HepG2 (cell line): ENCODE measurements at regions not wholly inside any gene's neighbourhood (a gene's known extent, or its start where the extent isn't known, plus 50 kb on each side); places are given as distances from the start of the nearest gene placed in this dataset.

Experiments
- ATAC-seq: fragments of 200-7000 bp; cut with Tn5 transposase; 3 replicates; pipeline ENCODE4 v1.9.1; 2020; ENCODE audit warnings: mild to moderate bottlenecking, moderate library complexity
- BruUV-seq: library from RNA; stranded (reverse); fragments of 400-500 nt; replicated peaks from 2 replicates; lab custom pipeline; 2021; lab: Mats Ljungman, UMichigan
- CTCF ChIA-PET: fragments of 300-600 bp; formaldehyde crosslinking; extraction: SDS; loops from one replicate; lab custom pipeline; 2021; ENCODE audit warnings: low total read pairs, inconsistent platforms, low intra/inter-chr PET ratio; lab: Yijun Ruan, JAX
- POLR2A ChIA-PET: fragments of 350-600 bp; sonication (Branson Sonifier 250); formaldehyde crosslinking; loops from one replicate; lab custom pipeline; 2020; ENCODE audit warnings: antibody characterized with exemption, inconsistent platforms; lab: Yijun Ruan, JAX
- DNase-seq: peaks from one replicate; pipeline ENCODE4 v3.0.0-alpha.2; 2015; ENCODE audit warnings: low spot score
- FAIRE-seq: peaks from 3 replicates; lab custom pipeline; 2011; peaks lifted over from hg19 to GRCh38; lab: Jason Lieb, UNC
- H2AFZ ChIP-seq: one replicate; pipeline ENCODE4 v1.6.1; 2011; ENCODE audit warnings: low read length, inconsistent platforms
- H3K27ac ChIP-seq: fragments of 300-600 bp; 3 replicates; pipeline ENCODE4 v1.8.0; 2011; ENCODE audit warnings: mixed run types, mild to moderate bottlenecking, mixed read lengths, low read length, inconsistent platforms; ENCODE audit not compliant: insufficient read depth; ENCODE audit errors: extremely low read length
- H3K27me3 ChIP-seq, 2 experiments: fragments of 200-600 bp in 1 of 2; 2 replicates in 1 of 2; 3 replicates in 1 of 2; pipeline versions ENCODE4 v1.6.0 to v1.8.0; 2011; ENCODE audit warnings: low read length in 2 of 2, mild to moderate bottlenecking in 2 of 2, moderate library complexity in 2 of 2, inconsistent platforms in 1 of 2; ENCODE audit not compliant: insufficient read depth in 2 of 2, control insufficient read depth in 1 of 2
- H3K36me3 ChIP-seq, 2 experiments: fragments of 200-600 bp in 1 of 2; replicated peaks in 1 of 2; 2 replicates in 1 of 2; 3 replicates in 1 of 2; pipeline versions ENCODE4 v1.5.1 to v1.8.0; 2011; ENCODE audit warnings: low read length in 2 of 2, inconsistent platforms in 1 of 2; ENCODE audit not compliant: insufficient read depth in 2 of 2, control insufficient read depth in 1 of 2
- H3K4me1 ChIP-seq: 2 replicates; pipeline ENCODE4 v1.5.1; 2012; ENCODE audit warnings: low read length, inconsistent platforms; ENCODE audit not compliant: insufficient read depth
- H3K4me2 ChIP-seq: 2 replicates; pipeline ENCODE4 v1.6.0; 2011; ENCODE audit warnings: low read depth, low read length, inconsistent platforms
- H3K4me3 ChIP-seq, 3 experiments: fragments of 200-600 bp in 1 of 3; sonication (generic), shearing (Covaris generic) in 1 of 3; replicated peaks in 1 of 3; 2 replicates each; pipeline ENCODE4 v1.5.1; 2011 to 2016; ENCODE audit warnings: low read length in 3 of 3, inconsistent platforms in 2 of 3, low read depth in 2 of 3, mild to moderate bottlenecking in 2 of 3, control low read depth in 1 of 3, mixed read lengths in 1 of 3; ENCODE audit not compliant: insufficient read depth in 1 of 3
- H3K79me2 ChIP-seq: one replicate; pipeline ENCODE4 v1.6.1; 2011; ENCODE audit warnings: low read length, inconsistent platforms; ENCODE audit not compliant: insufficient read depth
- H3K9ac ChIP-seq: 2 replicates; pipeline ENCODE4 v1.6.0; 2011; ENCODE audit warnings: mild to moderate bottlenecking, low read depth, low read length, inconsistent platforms; ENCODE audit not compliant: insufficient read depth
- H3K9me3 ChIP-seq: 2 replicates; pipeline ENCODE4 v1.5.1; 2012; ENCODE audit warnings: mild to moderate bottlenecking, low read length
- H4K20me1 ChIP-seq: 2 replicates; pipeline ENCODE4 v1.6.0; 2011; ENCODE audit warnings: inconsistent platforms, mild to moderate bottlenecking, low read length, moderate library complexity; ENCODE audit not compliant: insufficient read depth
- CREB1 ChIP-seq, 2 experiments: fragments of 450-650 bp in 1 of 2; IDR thresholded peaks; 2 replicates each; pipeline ENCODE4 v1.6.1; 2016 to 2017; ENCODE audit warnings: control low read depth in 1 of 2, mild to moderate bottlenecking in 1 of 2, missing compliant biosample characterization in 1 of 2, missing genetic modification characterization in 1 of 2
- HMGXB4 ChIP-seq, 2 experiments: sonication (generic) in 1 of 2; formaldehyde crosslinking in 1 of 2; IDR thresholded peaks; 2 replicates each; pipeline versions ENCODE4 v1.4.0 to v1.6.1; 2018 to 2020; ENCODE audit warnings: missing genetic modification reagents in 2 of 2, borderline replicate concordance in 1 of 2, low read depth in 1 of 2, mild to moderate bottlenecking in 1 of 2, missing biosample characterization in 1 of 2
- KDM3A ChIP-seq: IDR thresholded peaks from 2 replicates; pipeline ENCODE4 v1.6.1; 2018; ENCODE audit warnings: low read depth, missing compliant biosample characterization
- MAFF ChIP-seq: IDR thresholded peaks from 2 replicates; pipeline ENCODE4 v1.6.1; 2011; ENCODE audit warnings: low read depth, low read length, improper control_type of control experiment
- MAFK ChIP-seq, 2 experiments: IDR thresholded peaks in 1 of 2; conservative IDR thresholded peaks in 1 of 2; 2 replicates each; pipeline ENCODE4 v1.6.1; 2011; ENCODE audit warnings: improper control_type of control experiment in 2 of 2, low read length in 2 of 2
- MBNL3 ChIP-seq: fragments of 250-450 bp; sonication (Bioruptor Pico); conservative IDR thresholded peaks from 2 replicates; pipeline ENCODE4 v1.8.0; 2022; ENCODE audit warnings: mild to moderate bottlenecking, inconsistent platforms
- MIER3 ChIP-seq: IDR thresholded peaks from 2 replicates; pipeline ENCODE4 v1.6.1; 2016; ENCODE audit warnings: missing compliant biosample characterization, borderline replicate concordance
- MXI1 ChIP-seq: IDR thresholded peaks from 3 replicates; pipeline ENCODE4 v1.6.1; 2012; ENCODE audit warnings: low read depth, low read length, inconsistent platforms, borderline replicate concordance
- MZF1 ChIP-seq: sonication (generic); formaldehyde crosslinking; IDR thresholded peaks from 2 replicates; pipeline ENCODE4 v1.8.1; 2023; ENCODE audit warnings: mild to moderate bottlenecking, missing genetic modification reagents, borderline replicate concordance
- SAFB2 ChIP-seq: sonication (generic); formaldehyde crosslinking; IDR thresholded peaks from 2 replicates; pipeline ENCODE4 v1.5.1; 2020; ENCODE audit warnings: missing genetic modification reagents, low read depth, mild to moderate bottlenecking, borderline replicate concordance
- TIGD3 ChIP-seq: sonication (generic); formaldehyde crosslinking; IDR thresholded peaks from 2 replicates; pipeline ENCODE4 v1.5.1; 2020; ENCODE audit warnings: mild to moderate bottlenecking, missing genetic modification reagents, borderline replicate concordance
- ZNF12 ChIP-seq: sonication (generic); formaldehyde crosslinking; IDR thresholded peaks from 2 replicates; pipeline ENCODE4 v1.5.0; 2020; ENCODE audit warnings: missing genetic modification reagents
- ZNF3 ChIP-seq: IDR thresholded peaks from 2 replicates; pipeline ENCODE4 v1.7.0; 2017; ENCODE audit warnings: inconsistent platforms
- ZNF317 ChIP-seq: sonication (generic); formaldehyde crosslinking; IDR thresholded peaks from 2 replicates; pipeline ENCODE4 v1.5.0; 2020; ENCODE audit warnings: mild to moderate bottlenecking, missing genetic modification reagents
- ZNF383 ChIP-seq: sonication (generic); formaldehyde crosslinking; IDR thresholded peaks from 2 replicates; pipeline ENCODE4 v1.4.0; 2020; ENCODE audit warnings: missing genetic modification reagents, mild to moderate bottlenecking, borderline replicate concordance
- ZNF619 ChIP-seq: sonication (generic); formaldehyde crosslinking; IDR thresholded peaks from 2 replicates; pipeline ENCODE4 v1.4.0; 2020; ENCODE audit warnings: mild to moderate bottlenecking, missing genetic modification reagents
- ZNF724P ChIP-seq: sonication (generic); formaldehyde crosslinking; IDR thresholded peaks from 2 replicates; pipeline ENCODE4 v1.8.0; 2022; ENCODE audit warnings: missing genetic modification reagents, borderline replicate concordance
- ZNF775 ChIP-seq: sonication (generic); formaldehyde crosslinking; IDR thresholded peaks from 2 replicates; pipeline ENCODE4 v1.4.0; 2020; ENCODE audit warnings: missing genetic modification reagents, mild to moderate bottlenecking, moderate library complexity, borderline replicate concordance
- ZNF777 ChIP-seq: sonication (generic); formaldehyde crosslinking; IDR thresholded peaks from 2 replicates; pipeline ENCODE4 v1.4.0; 2020; ENCODE audit warnings: missing genetic modification reagents
- in situ Hi-C: cut with HindIII; loops from 2 replicates; pipeline ENCODE4 v1.10.0; 2017; ENCODE audit warnings: low pct_unique_long_range_greater_than_20kb; ENCODE audit not compliant: extremely low pct_ligation_motif_present
- intact Hi-C: fragments of 100-400 bp; cut with micrococcal nuclease; formaldehyde crosslinking; loops from one replicate; pipeline ENCODE4 v1.10.0; 2022; ENCODE audit not compliant: unreplicated experiment

GRCh38 chr18:68391801-68392200 is 323.1 kb downstream of the TMX3 start:
- POLR2A ChIA-PET, result no interaction called here
- Histone ChIP-seq H3K4me1 (no peaks in the 10 kb centered on the region), H3K36me3 (no peaks in the 10 kb centered on the region), H3K27ac (no peak overlapping the region), H2AFZ (no peak overlapping the region), H3K4me3 (no peak overlapping the region), H3K9me3 (no peaks in the 10 kb centered on the region), H4K20me1 (no peaks in the 10 kb centered on the region), H3K27me3 (no peaks in the 10 kb centered on the region), H3K79me2 (no peaks in the 10 kb centered on the region), H3K4me2 (no peak overlapping the region), H3K9ac (no peak overlapping the region)
- FAIRE-seq (no peak), DNase-seq (no peak), ATAC-seq (no peak)
- peak; percentile 75 for TF ChIP-seq MAFF
- no peak for TF ChIP-seq KDM3A (CRISPR knock-in tag)
- TF ChIP-seq MAFK (conservative IDR thresholded peaks at IDR 0.05 in 1 of 2, IDR thresholded peaks at IDR 0.05 in 1 of 2; ENCODE audit: low read length in 2 of 2), result peak; percentile 82 to 83
- TF ChIP-seq ZNF619, result no peak
- no peak for TF ChIP-seq ZNF724P (CRISPR knock-in tag)
- no peak for TF ChIP-seq MBNL3 (CRISPR knock-in tag)
- TF ChIP-seq MZF1, result no peak
- no TSS peak for BruUV-seq
- CTCF ChIA-PET, result no interaction called here
- intact Hi-C loops, result no loop called here
- in situ Hi-C loops, result no loop called here

- no peaks in the 10 kb centered on the region for H3K27me3 ChIP-seq
- H2AFZ ChIP-seq, result no peak overlapping the region
- no TSS peak for BruUV-seq
- no peak overlapping the region for H3K27ac ChIP-seq
- H3K79me2 ChIP-seq, result no peaks in the 10 kb centered on the region
- FAIRE-seq (no peak), DNase-seq (no peak), ATAC-seq (no peak)
- H3K9me3 ChIP-seq, result no peaks in the 10 kb centered on the region
- H3K4me1 ChIP-seq, result no peaks in the 10 kb centered on the region
- in situ Hi-C loops, result no loop called here
- intact Hi-C loops, result no loop called here
- H4K20me1 ChIP-seq, result no peaks in the 10 kb centered on the region
- no peak overlapping the region for H3K4me3 ChIP-seq
- CTCF ChIA-PET, result no interaction called here
- no peak overlapping the region for H3K4me2 ChIP-seq
- no peak overlapping the region for H3K9ac ChIP-seq
- POLR2A ChIA-PET, result no interaction called here
- no peaks in the 10 kb centered on the region for H3K36me3 ChIP-seq
- no peak for TF ChIP-seq ZNF12 (CRISPR knock-in tag)
- no peak for TF ChIP-seq ZNF383 (CRISPR knock-in tag)
- no peak for TF ChIP-seq HMGXB4 (CRISPR knock-in tag; IDR thresholded peaks at IDR 0.05; ENCODE audit: borderline replicate concordance in 1 of 2, low read depth in 1 of 2)
- TF ChIP-seq ZNF777, result no peak
- no peak for TF ChIP-seq ZNF317
- TF ChIP-seq MXI1, result no peak
- no peak for TF ChIP-seq CREB1 (IDR thresholded peaks at IDR 0.05)
- no peak for TF ChIP-seq CREB1 (CRISPR knock-in tag; IDR thresholded peaks at IDR 0.05)
- no peak for TF ChIP-seq ZNF775 (CRISPR knock-in tag)
- no peak for TF ChIP-seq ZNF3
- no peak for TF ChIP-seq TIGD3 (CRISPR knock-in tag)
- no peak for TF ChIP-seq SAFB2 (CRISPR knock-in tag)
- TF ChIP-seq MIER3, result no peak
Measured at GRCh38 chr18:68387246-68387645, 327.7 kb downstream of the TMX3 start.
